Erythroblast (primary cell): ENCODE measurements at regions not wholly inside any gene's neighbourhood (a gene's known extent, or its start where the extent isn't known, plus 50 kb on each side); places are given as distances from the start of the nearest gene placed in this dataset.

Experiments used
- GATA1 ChIP-seq: IDR thresholded peaks from 2 replicates; pipeline ENCODE4 v1.6.1; 2011; ENCODE audit warnings: low read depth, mild to moderate bottlenecking, control low read depth, low read length, moderate library complexity
- POLR2A ChIP-seq: IDR thresholded peaks from 2 replicates; pipeline ENCODE4 v1.6.1; 2011; ENCODE audit warnings: mild to moderate bottlenecking, low read length

DNA sequence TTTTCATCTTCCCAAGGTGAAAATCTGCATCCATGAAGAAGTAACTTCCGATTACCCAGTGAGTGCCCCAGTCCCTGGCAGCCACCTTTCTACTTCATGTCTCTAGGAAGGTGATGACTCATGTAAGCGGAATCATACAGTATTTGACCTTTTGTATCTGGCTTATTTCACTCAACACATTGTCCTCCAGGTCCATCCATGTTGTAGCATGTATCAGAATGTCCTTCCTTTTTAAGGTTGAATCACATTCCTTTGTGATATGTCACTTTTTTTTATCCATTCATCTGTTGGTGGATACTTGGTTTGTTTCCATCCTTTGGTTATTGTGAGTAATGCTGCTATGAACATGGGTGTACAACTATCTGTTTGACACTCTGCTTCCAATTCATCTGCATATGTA, 176.3 kb upstream of the CDYL start:
- TF ChIP-seq POLR2A, result no peak
- TF ChIP-seq GATA1, result no peak
